IgD-negative memory B cell (primary cell): ENCODE measurements at regions not wholly inside any gene's neighbourhood (a gene's known extent, or its start where the extent isn't known, plus 50 kb on each side); places are given as distances from the start of the nearest gene placed in this dataset.
"Not testable (repeated sequence)": the region's sequence is repeated elsewhere in the genome, so short reads cannot be mapped to it uniquely, and the experiment has no call there.

Experiments used
- H3K27ac Mint-ChIP-seq, 3 donors: one replicate each; pipeline ENCODE4 v1.8.0; 2020 to 2022; ENCODE audit warnings: mild to moderate bottlenecking in 3 of 3, mixed read lengths in 3 of 3, moderate library complexity in 1 of 3
- H3K27me3 Mint-ChIP-seq: one replicate; pipeline ENCODE4 v1.8.0; 2021; ENCODE audit warnings: mixed read lengths
- H3K36me3 Mint-ChIP-seq: one replicate; pipeline ENCODE4 v1.8.0; 2020; ENCODE audit warnings: mild to moderate bottlenecking, mixed read lengths
- H3K4me1 Mint-ChIP-seq, 3 donors: one replicate each; pipeline ENCODE4 v1.8.0; 2020 to 2022; ENCODE audit warnings: mixed read lengths in 3 of 3, mild to moderate bottlenecking in 1 of 3
- H3K4me3 Mint-ChIP-seq, 4 donors: one replicate each; pipeline ENCODE4 v1.8.0; 2020 to 2022; ENCODE audit warnings: mild to moderate bottlenecking in 4 of 4, mixed read lengths in 4 of 4, moderate library complexity in 3 of 4
- H3K9me3 Mint-ChIP-seq, 3 donors: one replicate each; pipeline ENCODE4 v1.8.0; 2020 to 2021; ENCODE audit warnings: mixed read lengths in 3 of 3, mild to moderate bottlenecking in 1 of 3

DNA sequence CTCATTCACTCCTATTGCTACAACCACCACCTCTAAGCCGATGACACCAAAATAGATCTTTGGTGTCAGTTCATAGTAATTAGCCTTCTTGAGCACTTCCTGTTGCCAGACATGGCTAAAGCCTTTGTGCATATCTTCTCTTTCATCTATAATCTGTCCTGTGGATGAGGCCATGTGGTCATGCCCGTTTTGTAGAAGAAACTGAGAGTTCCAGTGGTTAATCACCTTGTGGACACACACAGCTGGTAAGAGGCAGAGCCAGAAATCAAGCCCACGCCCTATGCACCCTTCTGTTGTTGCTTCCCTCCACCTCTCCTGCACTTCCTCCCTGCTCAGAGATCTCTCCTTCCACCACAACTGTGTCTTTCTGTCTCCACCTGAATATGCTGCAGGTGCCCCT is 285.1 kb upstream of the PFKP start:
- Mint-ChIP-seq H3K4me1 (peaks cover 0 to 6% (median 0%) of the 10 kb centered on the region in 3 donors), H3K27me3 (peaks cover 4% of the 10 kb centered on the region), H3K4me3 (no peak overlapping the region), H3K27ac (no peak overlapping the region), H3K36me3 (no peaks in the 10 kb centered on the region), H3K9me3 (peaks cover 0 to 4% (median 2%) of the 10 kb centered on the region in 3 donors)

DNA sequence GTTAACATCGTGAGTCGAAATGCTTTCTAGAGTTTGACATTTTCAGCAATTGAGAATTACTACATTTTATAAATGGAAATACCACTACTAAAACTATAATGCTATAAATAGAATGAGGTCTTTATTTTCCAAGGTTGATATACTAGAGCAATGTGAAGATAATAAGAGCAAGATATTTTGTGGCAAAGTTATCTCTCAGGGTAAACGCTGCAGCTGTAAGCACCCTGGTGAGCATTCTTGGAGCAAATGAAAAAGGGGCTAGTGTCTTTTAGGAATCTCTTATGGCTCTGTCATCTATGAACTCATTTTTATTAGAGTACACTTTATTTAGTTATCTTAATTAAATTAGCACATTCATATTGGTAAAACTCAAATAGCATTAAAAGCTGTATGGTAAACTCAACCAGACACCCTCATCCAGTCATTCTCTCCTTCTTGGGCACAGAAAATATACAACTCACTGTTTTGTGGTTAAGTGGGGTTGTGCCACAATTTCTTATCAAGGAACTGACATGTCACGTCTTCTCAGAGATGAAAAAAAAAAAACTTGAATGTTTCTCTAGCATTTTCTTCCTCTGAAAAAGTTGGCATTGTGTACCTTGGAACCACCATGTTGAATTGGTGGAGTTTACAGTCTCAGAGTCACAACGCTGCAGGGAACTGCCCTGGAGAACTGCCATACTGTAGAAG is 289.5 kb upstream of the PFKP start:
- no peak overlapping the region for H3K4me3 Mint-ChIP-seq
- H3K4me1 Mint-ChIP-seq = peaks cover 0 to 5% (median 0%) of the 10 kb centered on the region in 3 donors
- peaks cover 0 to 6% (median 2%) of the 10 kb centered on the region in 3 donors for H3K9me3 Mint-ChIP-seq
- peaks cover 3% of the 10 kb centered on the region for H3K27me3 Mint-ChIP-seq
- no peaks in the 10 kb centered on the region for H3K36me3 Mint-ChIP-seq
- H3K27ac Mint-ChIP-seq = no peak overlapping the region

DNA sequence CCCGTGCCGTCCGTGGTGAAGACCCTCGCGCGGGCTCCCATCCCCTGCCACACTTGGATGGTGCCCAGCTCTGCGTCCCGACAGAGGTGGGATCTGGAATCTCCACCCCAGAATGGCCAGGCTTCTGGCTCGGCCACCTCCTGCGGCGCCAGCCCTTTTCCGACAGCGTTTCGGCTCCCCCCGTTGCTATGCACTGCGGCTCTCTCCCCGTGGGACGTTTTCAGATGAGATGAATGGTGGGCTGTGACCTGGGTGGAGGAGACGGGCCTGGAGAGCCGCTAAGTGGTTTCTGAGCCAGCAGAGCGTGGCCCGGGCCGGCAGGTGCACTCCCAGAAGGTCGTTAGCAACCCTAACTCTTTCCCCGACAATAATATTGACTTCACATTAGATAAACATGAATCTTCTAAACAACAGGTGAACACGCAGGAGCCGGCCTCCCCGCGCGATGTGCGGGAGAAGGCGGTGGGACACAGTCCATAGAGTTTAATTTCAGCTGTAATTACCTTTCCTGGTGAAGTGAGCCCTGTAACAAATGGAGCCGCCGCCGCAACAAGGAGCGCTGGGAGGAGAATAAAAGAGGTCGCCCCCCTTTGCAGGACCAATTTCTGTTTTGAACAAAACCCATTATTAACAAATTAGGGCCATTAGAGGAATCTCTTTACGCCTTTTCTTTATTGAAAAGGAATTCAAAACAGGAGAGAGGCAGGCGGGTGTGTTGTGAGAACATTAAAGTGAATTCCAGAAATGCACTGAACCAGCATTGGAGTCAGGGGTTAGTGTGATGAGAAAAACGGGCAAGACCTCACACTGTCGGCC is 294.3 kb upstream of the PFKP start:
- H3K36me3 Mint-ChIP-seq = no peaks in the 10 kb centered on the region
- H3K4me1 Mint-ChIP-seq = no peaks in the 10 kb centered on the region
- no peak overlapping the region for H3K27ac Mint-ChIP-seq

GRCh38 chr10:2772135-2772534 is 295.2 kb upstream of the PFKP start:
- Mint-ChIP-seq H3K4me1 (no peaks in the 10 kb centered on the region), H3K36me3 (peaks cover 2% of the 10 kb centered on the region), H3K9me3 (peaks cover 0 to 4% (median 2%) of the 10 kb centered on the region in 3 donors), H3K27ac (no peak overlapping the region), H3K27me3 (peaks cover 1% of the 10 kb centered on the region), H3K4me3 (no peak overlapping the region)

More for the DNA sequence above, 294.3 kb upstream of the PFKP start:
- peaks cover 0 to 4% (median 2%) of the 10 kb centered on the region in 3 donors for H3K9me3 Mint-ChIP-seq
- peak overlapping the region in 1 of 4 donors; percentile 39 for H3K4me3 Mint-ChIP-seq
- peaks cover 1% of the 10 kb centered on the region for H3K27me3 Mint-ChIP-seq

DNA sequence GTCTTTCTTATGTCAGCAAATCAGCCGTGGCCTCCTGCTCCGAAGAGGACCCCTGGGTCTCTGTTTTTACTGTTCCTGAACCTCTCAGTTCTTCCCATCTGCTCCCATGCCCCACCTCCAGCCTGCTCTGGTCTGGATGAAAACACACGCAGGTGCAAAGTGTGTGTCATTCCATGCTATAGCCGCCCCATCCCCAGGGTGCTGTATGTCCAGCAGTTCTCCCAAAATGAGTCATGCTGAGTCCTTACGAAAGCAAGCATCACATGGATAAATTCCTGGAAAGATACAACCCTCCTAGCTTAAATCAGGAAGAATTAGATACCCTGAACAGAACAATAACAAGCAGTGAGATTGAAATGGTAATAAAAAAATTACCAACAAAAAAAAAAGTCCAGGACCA is 300.1 kb upstream of the PFKP start:
- not testable (repeated sequence) for H3K4me3 Mint-ChIP-seq, H3K27ac Mint-ChIP-seq, H3K4me1 Mint-ChIP-seq, H3K9me3 Mint-ChIP-seq, H3K36me3 Mint-ChIP-seq, H3K27me3 Mint-ChIP-seq

DNA sequence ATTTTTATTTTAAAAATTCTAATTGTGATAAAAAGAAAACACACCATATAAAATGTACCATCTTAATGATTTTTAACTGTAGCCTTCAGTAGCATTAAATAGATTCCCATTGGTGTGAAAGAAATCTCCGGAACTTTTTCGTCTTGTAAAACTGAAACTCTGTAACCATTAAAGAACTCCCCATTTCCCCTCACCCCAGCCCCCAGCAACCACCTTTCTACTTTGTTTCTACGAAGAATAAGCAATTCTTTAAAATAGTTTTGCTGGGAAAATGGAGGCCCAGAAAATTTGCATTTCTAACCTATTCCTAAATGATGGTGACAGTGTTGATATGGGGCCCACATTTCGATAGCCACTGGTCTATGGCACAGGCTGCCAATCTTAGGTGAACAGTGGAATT is 305.4 kb upstream of the PFKP start:
- no peak overlapping the region for H3K4me3 Mint-ChIP-seq
- H3K36me3 Mint-ChIP-seq = peaks cover under 1% of the 10 kb centered on the region
- H3K27me3 Mint-ChIP-seq = peaks cover 8% of the 10 kb centered on the region
- H3K4me1 Mint-ChIP-seq = no peaks in the 10 kb centered on the region
- no peak overlapping the region for H3K27ac Mint-ChIP-seq
- peaks cover 0 to 20% (median 4%) of the 10 kb centered on the region in 3 donors for H3K9me3 Mint-ChIP-seq

DNA sequence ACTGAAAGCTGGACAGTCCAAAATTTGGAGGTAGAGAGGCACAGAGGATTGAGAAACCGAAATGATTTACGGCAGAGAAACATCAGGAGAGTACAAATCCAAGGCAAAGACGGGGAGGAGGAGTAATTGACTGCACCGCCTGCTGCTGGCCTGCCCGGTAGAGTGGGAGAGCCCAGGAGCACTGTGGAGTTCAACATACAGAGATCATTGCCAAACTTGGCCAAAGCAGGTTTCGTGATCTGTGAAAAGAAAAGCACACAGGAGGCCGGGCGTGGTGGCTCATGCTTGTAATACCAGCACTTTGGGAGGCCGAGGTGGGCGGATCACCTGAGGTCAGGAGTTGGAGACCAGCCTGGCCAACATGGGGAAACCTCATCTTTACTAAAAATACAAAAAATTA is 306.0 kb upstream of the PFKP start:
- no peaks in the 10 kb centered on the region for H3K36me3 Mint-ChIP-seq
- H3K4me3 Mint-ChIP-seq = no peak overlapping the region
- peaks cover 8% of the 10 kb centered on the region for H3K27me3 Mint-ChIP-seq
- peaks cover 0 to 20% (median 4%) of the 10 kb centered on the region in 3 donors for H3K9me3 Mint-ChIP-seq
- H3K27ac Mint-ChIP-seq = no peak overlapping the region
- H3K4me1 Mint-ChIP-seq = no peaks in the 10 kb centered on the region

GRCh38 chr10:2760736-2761135 is 306.6 kb upstream of the PFKP start:
- Mint-ChIP-seq H3K36me3 (no peaks in the 10 kb centered on the region), H3K9me3 (peaks cover 0 to 16% (median 4%) of the 10 kb centered on the region in 3 donors), H3K27me3 (peaks cover 7% of the 10 kb centered on the region), H3K4me3 (no peak overlapping the region), H3K4me1 (no peaks in the 10 kb centered on the region), H3K27ac (no peak overlapping the region)

GRCh38 chr10:2759233-2759632 is 308.1 kb upstream of the PFKP start:
- peaks cover 0 to 16% (median 4%) of the 10 kb centered on the region in 3 donors for H3K9me3 Mint-ChIP-seq
- no peak overlapping the region for H3K4me3 Mint-ChIP-seq
- H3K27me3 Mint-ChIP-seq = peaks cover 4% of the 10 kb centered on the region
- H3K27ac Mint-ChIP-seq = no peak overlapping the region
- no peaks in the 10 kb centered on the region for H3K36me3 Mint-ChIP-seq
- no peaks in the 10 kb centered on the region for H3K4me1 Mint-ChIP-seq

- Mint-ChIP-seq H3K4me3 (no peak overlapping the region), H3K9me3 (peaks cover 0 to 8% (median 0%) of the 10 kb centered on the region in 3 donors), H3K36me3 (no peaks in the 10 kb centered on the region), H3K27me3 (no peaks in the 10 kb centered on the region), H3K4me1 (no peaks in the 10 kb centered on the region), H3K27ac (no peak overlapping the region)
Measured at GRCh38 chr10:2754943-2755342, 312.4 kb upstream of the PFKP start.

DNA sequence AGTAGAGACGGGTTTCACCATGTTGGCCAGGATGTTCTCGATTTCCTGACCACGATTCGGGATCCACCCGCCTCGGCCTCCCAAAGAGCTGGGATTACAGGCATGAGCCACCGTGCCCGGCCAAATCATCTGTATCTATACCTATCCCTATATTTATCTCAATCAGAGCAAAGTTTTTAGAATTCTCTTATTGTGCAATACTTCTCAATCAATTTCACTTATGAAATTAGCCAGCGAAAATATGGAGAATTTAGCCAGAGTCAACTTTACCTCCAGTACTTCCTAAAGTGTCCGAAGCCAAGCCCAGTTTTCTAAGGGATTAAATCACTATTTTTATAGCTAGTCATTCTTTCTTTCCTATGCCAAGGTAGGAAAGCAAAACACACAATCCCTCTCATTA is 319.1 kb upstream of the PFKP start:
- H3K4me3 Mint-ChIP-seq = no peak overlapping the region
- peaks cover 0 to 1% (median 0%) of the 10 kb centered on the region in 3 donors for H3K9me3 Mint-ChIP-seq
- H3K27ac Mint-ChIP-seq = no peak overlapping the region
- H3K4me1 Mint-ChIP-seq = no peaks in the 10 kb centered on the region
- no peaks in the 10 kb centered on the region for H3K36me3 Mint-ChIP-seq
- peaks cover 2% of the 10 kb centered on the region for H3K27me3 Mint-ChIP-seq

- Mint-ChIP-seq H3K27me3 (peaks cover 2% of the 10 kb centered on the region), H3K4me1 (no peaks in the 10 kb centered on the region), H3K36me3 (no peaks in the 10 kb centered on the region), H3K27ac (no peak overlapping the region), H3K4me3 (no peak overlapping the region), H3K9me3 (peaks cover 0 to 2% (median 1%) of the 10 kb centered on the region in 3 donors)
Measured at GRCh38 chr10:2746638-2747037, 320.7 kb upstream of the PFKP start.

- no peaks in the 10 kb centered on the region for H3K4me1 Mint-ChIP-seq
- no peaks in the 10 kb centered on the region for H3K36me3 Mint-ChIP-seq
- peaks cover 2% of the 10 kb centered on the region for H3K27me3 Mint-ChIP-seq
- no peak overlapping the region for H3K4me3 Mint-ChIP-seq
- peaks cover 0 to 4% (median 1%) of the 10 kb centered on the region in 3 donors for H3K9me3 Mint-ChIP-seq
- H3K27ac Mint-ChIP-seq = no peak overlapping the region
Measured at GRCh38 chr10:2745666-2746065, 321.7 kb upstream of the PFKP start.

DNA sequence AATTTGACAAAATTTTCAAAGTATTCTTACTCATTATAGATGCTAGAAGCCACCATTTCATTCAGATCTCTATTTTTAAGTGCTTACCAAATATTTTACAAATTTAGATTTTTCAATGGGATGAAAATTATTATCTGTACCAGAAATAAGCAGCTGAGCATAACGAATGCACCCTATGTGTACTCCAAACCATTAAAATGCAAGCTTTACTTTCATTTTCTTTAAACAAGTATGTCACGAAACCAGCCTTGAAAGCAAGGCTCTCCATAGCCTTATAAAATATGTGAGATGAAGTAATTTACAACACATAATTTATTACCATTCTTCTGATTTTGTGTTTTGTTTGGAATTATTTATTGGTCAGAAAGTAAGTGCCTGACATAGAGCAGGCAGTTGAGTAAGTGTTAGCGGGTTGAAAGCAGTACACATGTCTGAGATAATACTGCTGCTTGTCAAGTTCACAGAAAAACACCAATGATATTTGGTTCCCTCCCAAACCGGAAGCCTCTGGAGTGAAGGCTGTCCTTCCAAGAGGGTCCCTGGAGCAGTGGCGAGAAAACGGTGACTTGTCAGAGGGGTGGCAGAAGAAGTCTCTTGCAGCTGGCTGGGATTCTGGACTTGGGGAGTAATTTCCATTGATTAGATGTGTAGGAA is 322.7 kb upstream of the PFKP start:
- H3K4me3 Mint-ChIP-seq = no peak overlapping the region
- no peaks in the 10 kb centered on the region for H3K4me1 Mint-ChIP-seq
- H3K9me3 Mint-ChIP-seq = peaks cover 0 to 4% (median 1%) of the 10 kb centered on the region in 3 donors
- H3K27me3 Mint-ChIP-seq = peaks cover 2% of the 10 kb centered on the region
- H3K27ac Mint-ChIP-seq = no peak overlapping the region
- no peaks in the 10 kb centered on the region for H3K36me3 Mint-ChIP-seq

DNA sequence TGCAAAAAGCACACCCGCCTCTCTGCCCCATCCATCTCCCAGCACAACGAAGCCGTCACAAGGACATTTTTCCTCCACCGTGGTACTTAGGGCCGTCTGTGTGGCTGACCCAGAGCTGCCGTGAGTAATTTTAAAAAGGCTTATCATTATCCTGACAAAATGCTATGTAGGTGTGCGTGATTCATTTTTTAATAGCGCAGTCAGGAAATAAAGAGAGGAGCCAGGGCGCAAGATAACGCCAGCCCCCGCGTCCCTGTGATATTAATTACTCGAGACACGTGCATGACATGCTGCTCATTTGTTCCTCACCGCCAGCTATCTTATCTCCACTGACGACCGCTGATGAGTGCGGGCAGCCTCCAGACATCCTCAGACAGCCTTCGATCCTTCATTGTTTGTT is 332.7 kb upstream of the PFKP start:
- Mint-ChIP-seq H3K27ac (no peak overlapping the region), H3K4me3 (no peak overlapping the region), H3K9me3 (peaks cover 1 to 10% (median 4%) of the 10 kb centered on the region in 3 donors), H3K27me3 (no peaks in the 10 kb centered on the region), H3K4me1 (no peaks in the 10 kb centered on the region), H3K36me3 (peaks cover 3% of the 10 kb centered on the region)
